ENCODE measurements at regions not wholly inside any gene's neighbourhood (a gene's known extent, or its start where the extent isn't known, plus 50 kb on each side); places are given as distances from the start of the nearest gene placed in this dataset.

DNA sequence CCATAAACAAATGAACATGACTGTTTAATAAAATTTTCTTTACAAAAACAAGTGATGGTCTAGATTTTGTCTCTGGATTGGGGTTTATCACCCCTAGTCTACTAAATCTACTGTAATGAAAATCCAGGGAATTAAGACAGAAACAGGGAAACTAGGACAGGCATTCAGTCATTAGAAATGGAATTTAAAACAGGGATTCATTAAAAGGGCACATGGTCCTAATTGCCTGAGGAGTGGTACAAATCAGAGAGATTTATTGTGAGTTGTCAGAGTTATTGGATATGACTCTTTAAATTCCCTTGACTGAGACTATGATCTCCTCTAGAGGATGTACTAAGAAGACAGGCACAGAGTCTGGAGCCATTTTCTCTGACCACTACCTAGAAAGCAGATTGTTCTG lies 670.9 kb upstream of the GCFC2 start:
- no peak for TF ChIP-seq ZNF8 (CRISPR knock-in tag; IDR thresholded peaks at IDR 0.05)
- TF ChIP-seq, protein P1, sequence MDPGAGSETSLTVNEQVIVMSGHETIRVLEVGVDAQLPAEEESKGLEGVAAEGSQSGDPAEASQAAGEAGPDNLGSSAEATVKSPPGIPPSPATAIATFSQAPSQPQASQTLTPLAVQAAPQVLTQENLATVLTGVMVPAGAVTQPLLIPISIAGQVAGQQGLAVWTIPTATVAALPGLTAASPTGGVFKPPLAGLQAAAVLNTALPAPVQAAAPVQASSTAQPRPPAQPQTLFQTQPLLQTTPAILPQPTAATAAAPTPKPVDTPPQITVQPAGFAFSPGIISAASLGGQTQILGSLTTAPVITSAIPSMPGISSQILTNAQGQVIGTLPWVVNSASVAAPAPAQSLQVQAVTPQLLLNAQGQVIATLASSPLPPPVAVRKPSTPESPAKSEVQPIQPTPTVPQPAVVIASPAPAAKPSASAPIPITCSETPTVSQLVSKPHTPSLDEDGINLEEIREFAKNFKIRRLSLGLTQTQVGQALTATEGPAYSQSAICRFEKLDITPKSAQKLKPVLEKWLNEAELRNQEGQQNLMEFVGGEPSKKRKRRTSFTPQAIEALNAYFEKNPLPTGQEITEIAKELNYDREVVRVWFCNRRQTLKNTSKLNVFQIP (CRISPR knock-in tag; IDR thresholded peaks at IDR 0.05; ENCODE audit: borderline replicate concordance, low read depth), result no peak
- TF ChIP-seq, protein P2, sequence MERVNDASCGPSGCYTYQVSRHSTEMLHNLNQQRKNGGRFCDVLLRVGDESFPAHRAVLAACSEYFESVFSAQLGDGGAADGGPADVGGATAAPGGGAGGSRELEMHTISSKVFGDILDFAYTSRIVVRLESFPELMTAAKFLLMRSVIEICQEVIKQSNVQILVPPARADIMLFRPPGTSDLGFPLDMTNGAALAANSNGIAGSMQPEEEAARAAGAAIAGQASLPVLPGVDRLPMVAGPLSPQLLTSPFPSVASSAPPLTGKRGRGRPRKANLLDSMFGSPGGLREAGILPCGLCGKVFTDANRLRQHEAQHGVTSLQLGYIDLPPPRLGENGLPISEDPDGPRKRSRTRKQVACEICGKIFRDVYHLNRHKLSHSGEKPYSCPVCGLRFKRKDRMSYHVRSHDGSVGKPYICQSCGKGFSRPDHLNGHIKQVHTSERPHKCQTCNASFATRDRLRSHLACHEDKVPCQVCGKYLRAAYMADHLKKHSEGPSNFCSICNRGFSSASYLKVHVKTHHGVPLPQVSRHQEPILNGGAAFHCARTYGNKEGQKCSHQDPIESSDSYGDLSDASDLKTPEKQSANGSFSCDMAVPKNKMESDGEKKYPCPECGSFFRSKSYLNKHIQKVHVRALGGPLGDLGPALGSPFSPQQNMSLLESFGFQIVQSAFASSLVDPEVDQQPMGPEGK (CRISPR knock-in tag; IDR thresholded peaks at IDR 0.05; ENCODE audit: borderline replicate concordance), result no peak

Data from SK-N-SH treated with all-trans-retinoic acid at 6 μM for 48 hours (cell line).